Keratinocyte (primary cell): ENCODE measurements at regions not wholly inside any gene's neighbourhood (a gene's known extent, or its start where the extent isn't known, plus 50 kb on each side); places are given as distances from the start of the nearest gene placed in this dataset.

ENCODE experiments used
- DNase-seq: peaks from one replicate; pipeline ENCODE4 v3.0.0-alpha.2; 2011; ENCODE audit warnings: low read depth, missing footprints, low spot score
- FAIRE-seq: peaks from 2 replicates; lab custom pipeline; 2011; peaks lifted over from hg19 to GRCh38; lab: Jason Lieb, UNC
- H2AFZ ChIP-seq: 2 replicates; pipeline ENCODE4 v1.6.0; 2012; ENCODE audit warnings: low read length, control low read depth, inconsistent platforms; ENCODE audit not compliant: control insufficient read depth
- H3K27ac ChIP-seq: 2 replicates; pipeline ENCODE4 v1.5.1; 2011; ENCODE audit warnings: low read length; ENCODE audit not compliant: control insufficient read depth, insufficient read depth
- H3K27me3 ChIP-seq: 3 replicates; pipeline ENCODE4 v1.6.0; 2011; ENCODE audit warnings: low read length; ENCODE audit not compliant: control insufficient read depth, insufficient read depth; ENCODE audit errors: extremely low read depth
- H3K36me3 ChIP-seq, 2 experiments: 2 replicates in 1 of 2; 3 replicates in 1 of 2; pipeline ENCODE4 v1.5.1; 2011; ENCODE audit warnings: low read length in 2 of 2, mild to moderate bottlenecking in 1 of 2; ENCODE audit not compliant: control insufficient read depth in 2 of 2, insufficient read depth in 2 of 2; ENCODE audit errors: extremely low read depth in 1 of 2
- H3K4me1 ChIP-seq: 3 replicates; pipeline ENCODE4 v1.5.1; 2011; ENCODE audit warnings: low read length; ENCODE audit not compliant: control insufficient read depth, insufficient read depth; ENCODE audit errors: extremely low read depth
- H3K4me2 ChIP-seq: 3 replicates; pipeline ENCODE4 v1.6.0; 2011; ENCODE audit warnings: low read depth, low read length; ENCODE audit not compliant: control insufficient read depth, insufficient read depth; ENCODE audit errors: extremely low read depth
- H3K4me3 ChIP-seq, 3 experiments: fragments of 200-600 bp in 1 of 3; sonication (generic) in 1 of 3; 2 replicates in 2 of 3; 3 replicates in 1 of 3; pipeline ENCODE4 v1.5.1; 2011 to 2016; ENCODE audit warnings: low read length in 3 of 3, mild to moderate bottlenecking in 3 of 3, control low read depth in 2 of 3, inconsistent platforms in 1 of 3, low read depth in 1 of 3, mixed read lengths in 1 of 3, mixed run types in 1 of 3, moderate library complexity in 1 of 3; ENCODE audit not compliant: control insufficient read depth in 2 of 3, insufficient read depth in 2 of 3; ENCODE audit errors: extremely low read depth in 1 of 3
- H3K79me2 ChIP-seq: 2 replicates; pipeline ENCODE4 v1.6.0; 2012; ENCODE audit warnings: low read length; ENCODE audit not compliant: control insufficient read depth, insufficient read depth
- H3K9ac ChIP-seq: 3 replicates; pipeline ENCODE4 v1.6.0; 2011; ENCODE audit warnings: low read length; ENCODE audit not compliant: control insufficient read depth, insufficient read depth; ENCODE audit errors: extremely low read depth
- H3K9me1 ChIP-seq: 3 replicates; pipeline ENCODE4 v1.6.0; 2011; ENCODE audit warnings: low read length; ENCODE audit not compliant: control insufficient read depth, insufficient read depth; ENCODE audit errors: extremely low read depth
- H3K9me3 ChIP-seq: 2 replicates; pipeline ENCODE4 v1.5.1; 2012; ENCODE audit warnings: low read depth, low read length; ENCODE audit not compliant: control insufficient read depth
- H4K20me1 ChIP-seq: 3 replicates; pipeline ENCODE4 v1.6.0; 2011; ENCODE audit warnings: low read length; ENCODE audit not compliant: control insufficient read depth, insufficient read depth; ENCODE audit errors: extremely low read depth
- CTCF ChIP-seq, 3 experiments: IDR thresholded peaks in 1 of 3; conservative IDR thresholded peaks in 1 of 3; optimal IDR thresholded peaks in 1 of 3; 2 replicates in 2 of 3; 3 replicates in 1 of 3; pipeline versions ENCODE3 to v1.5.1; 2011; ENCODE audit warnings: low read length in 3 of 3, mild to moderate bottlenecking in 3 of 3, moderate library complexity in 2 of 3, control low read depth in 1 of 3, inconsistent platforms in 1 of 3; ENCODE audit not compliant: insufficient read depth in 2 of 3; ENCODE audit errors: extremely low read depth in 1 of 3
- EZH2 ChIP-seq: IDR thresholded peaks from one replicate; pipeline ENCODE4 v1.6.1; 2012; ENCODE audit warnings: inconsistent platforms, mild to moderate bottlenecking, low read length, moderate library complexity
- dilution Hi-C: fragments of 300-500 bp; cut with MboI; formaldehyde crosslinking; loops from one replicate; pipeline ENCODE4 v1.7.0; 2020; ENCODE audit warnings: low sequenced_read_pairs; ENCODE audit not compliant: extremely low pct_ligation_motif_present

GRCh38 chr9:79477241-79477840 lies 94.4 kb upstream of the TLE4 start:
- dilution Hi-C loops = no loop called here
- no peak for TF ChIP-seq EZH2
- TF ChIP-seq CTCF (optimal IDR thresholded peaks at IDR 0.05 in 1 of 3, IDR thresholded peaks at IDR 0.05 in 1 of 3, conservative IDR thresholded peaks at IDR 0.05 in 1 of 3; ENCODE audit: extremely low read depth in 1 of 3, insufficient read depth in 2 of 3, low read length in 3 of 3) = no peak
- no peak overlapping the region for H3K9ac ChIP-seq
- H3K4me2 ChIP-seq = peak overlapping the region; percentile 61
- H3K27ac ChIP-seq = peak overlapping the region; percentile 28
- no peaks in the 10 kb centered on the region for H4K20me1 ChIP-seq
- H2AFZ ChIP-seq = peak overlapping the region; percentile 5
- FAIRE-seq (peak; percentile 70), DNase-seq (no peak)
- H3K79me2 ChIP-seq = no peaks in the 10 kb centered on the region
- H3K4me3 ChIP-seq = no peak overlapping the region
- H3K36me3 ChIP-seq = no peaks in the 10 kb centered on the region
- no peaks in the 10 kb centered on the region for H3K27me3 ChIP-seq
- H3K9me1 ChIP-seq = no peaks in the 10 kb centered on the region
- H3K4me1 ChIP-seq = peaks cover 25% of the 10 kb centered on the region
- H3K9me3 ChIP-seq = no peaks in the 10 kb centered on the region

GRCh38 chr9:79477955-79478771 lies 93.6 kb upstream of the TLE4 start:
- TF ChIP-seq CTCF (optimal IDR thresholded peaks at IDR 0.05 in 1 of 3, IDR thresholded peaks at IDR 0.05 in 1 of 3, conservative IDR thresholded peaks at IDR 0.05 in 1 of 3; ENCODE audit: extremely low read depth in 1 of 3, insufficient read depth in 2 of 3, low read length in 3 of 3) (peak; percentile 20 to 32 (median 22)), EZH2 (no peak)
- FAIRE-seq (peak; percentile 83), DNase-seq (peak; percentile 15)
- Histone ChIP-seq H3K27ac (peak overlapping the region; percentile 70), H2AFZ (peak overlapping the region; percentile 70), H4K20me1 (no peaks in the 10 kb centered on the region), H3K9me3 (no peaks in the 10 kb centered on the region), H3K4me3 (peak overlapping the region in 1 of 3 experiments; percentile 18), H3K79me2 (no peaks in the 10 kb centered on the region), H3K9me1 (no peaks in the 10 kb centered on the region), H3K27me3 (no peaks in the 10 kb centered on the region), H3K36me3 (no peaks in the 10 kb centered on the region), H3K4me2 (peak overlapping the region; percentile 61), H3K4me1 (peaks cover 25% of the 10 kb centered on the region), H3K9ac (no peak overlapping the region)
- dilution Hi-C loops = no loop called here
